ENCODE measurements at regions not wholly inside any gene's neighbourhood (a gene's known extent, or its start where the extent isn't known, plus 50 kb on each side); places are given as distances from the start of the nearest gene placed in this dataset.

- Histone ChIP-seq H3K27me3 (ENCODE audit: insufficient read depth, low read depth, low read length) (no peaks in the 10 kb centered on the region), H3F3A (ENCODE audit: insufficient read depth, low read length, poor library complexity, severe bottlenecking) (no peaks in the 10 kb centered on the region), H3K27ac (ENCODE audit: low read length) (no peak overlapping the region), H2AFZ (ENCODE audit: low read depth, low read length) (no peak overlapping the region), H3K4me2 (ENCODE audit: low read length) (no peak overlapping the region), H3K9me2 (ENCODE audit: insufficient read depth, low read length) (no peaks in the 10 kb centered on the region), H3K9me3 (ENCODE audit: low read length) (no peaks in the 10 kb centered on the region), H3K79me2 (replicated peaks; ENCODE audit: insufficient read depth, low read length) (no peaks in the 10 kb centered on the region), H3K4me3 (ENCODE audit: low read length) (no peak overlapping the region), H4K20me1 (ENCODE audit: insufficient read depth) (no peaks in the 10 kb centered on the region), H3K36me3 (ENCODE audit: insufficient read depth, low read length) (no peaks in the 10 kb centered on the region), H3K9ac (ENCODE audit: low read length) (no peak overlapping the region)
- TF ChIP-seq TAF1 (IDR thresholded peaks at IDR 0.05; ENCODE audit: low read depth) (no peak), RAD21 (conservative IDR thresholded peaks at IDR 0.05) (no peak), REST (IDR thresholded peaks at IDR 0.05; ENCODE audit: borderline replicate concordance) (no peak)
Observed at GRCh38 chr18:78901923-78902794, 77.5 kb upstream of the SALL3 start.

- TF ChIP-seq RAD21 (conservative IDR thresholded peaks at IDR 0.05) (no peak), SMC3 (conservative IDR thresholded peaks at IDR 0.05; ENCODE audit: poor library complexity) (no peak), EZH2 (IDR thresholded peaks at IDR 0.05; ENCODE audit: borderline replicate concordance, insufficient read depth, low read length, poor library complexity, severe bottlenecking) (no peak), REST (IDR thresholded peaks at IDR 0.05; ENCODE audit: borderline replicate concordance) (no peak), POLR2AphosphoS5 (IDR thresholded peaks at IDR 0.05) (no peak)
- Histone ChIP-seq H2AFZ (ENCODE audit: low read depth, low read length) (no peak overlapping the region), H3K4me2 (ENCODE audit: low read length) (no peak overlapping the region), H3K9me2 (ENCODE audit: insufficient read depth, low read length) (no peaks in the 10 kb centered on the region), H3K4me3 (ENCODE audit: low read length) (no peak overlapping the region), H3K9ac (ENCODE audit: low read length) (no peak overlapping the region), H3K79me2 (replicated peaks; ENCODE audit: insufficient read depth, low read length) (no peaks in the 10 kb centered on the region), H3K36me3 (ENCODE audit: insufficient read depth, low read length) (no peaks in the 10 kb centered on the region), H4K20me1 (ENCODE audit: insufficient read depth) (no peaks in the 10 kb centered on the region), H3F3A (ENCODE audit: insufficient read depth, low read length, poor library complexity, severe bottlenecking) (no peaks in the 10 kb centered on the region), H3K27ac (ENCODE audit: low read length) (no peak overlapping the region), H3K9me3 (ENCODE audit: low read length) (no peaks in the 10 kb centered on the region), H3K27me3 (ENCODE audit: insufficient read depth, low read depth, low read length) (no peaks in the 10 kb centered on the region)
Observed at GRCh38 chr18:78902795-78903435, 76.7 kb upstream of the SALL3 start.
